Superior temporal gyrus (tissue), 1 donor: ENCODE measurements at regions not wholly inside any gene's neighbourhood (a gene's known extent, or its start where the extent isn't known, plus 50 kb on each side); places are given as distances from the start of the nearest gene placed in this dataset.

ENCODE experiments used
- DNase-seq: peaks from one replicate; pipeline ENCODE4 v3.0.0-alpha.2; 2016; ENCODE audit errors: extremely low spot score

GRCh38 chr9:14560194-14560593, 133.0 kb downstream of the ZDHHC21 start:
- no peak for DNase-seq

- DNase-seq: no peak
These were observed 138.3 kb downstream of the ZDHHC21 start for GRCh38 chr9:14554886-14555285.

GRCh38 chr9:14547245-14548060, 145.8 kb downstream of the ZDHHC21 start:
- no peak for DNase-seq

- DNase-seq: no peak
These were observed 146.5 kb downstream of the ZDHHC21 start for GRCh38 chr9:14546693-14547092.

- DNase-seq: no peak
These were observed 151.2 kb downstream of the ZDHHC21 start for GRCh38 chr9:14542071-14542470.

GRCh38 chr9:14538526-14538925, 154.7 kb downstream of the ZDHHC21 start:
- DNase-seq: no peak

GRCh38 chr9:14535161-14535955, 157.9 kb downstream of the ZDHHC21 start:
- DNase-seq: no peak

- no peak for DNase-seq
These were observed 159.2 kb downstream of the ZDHHC21 start for GRCh38 chr9:14533867-14534640.

GRCh38 chr9:14532456-14533115, 160.6 kb downstream of the ZDHHC21 start:
- no peak for DNase-seq

GRCh38 chr9:14531341-14532269, 161.6 kb downstream of the ZDHHC21 start:
- no peak for DNase-seq

- peak; percentile 25 for DNase-seq
These were observed 162.4 kb downstream of the ZDHHC21 start for GRCh38 chr9:14530841-14531240.

GRCh38 chr9:14530366-14530765, 162.9 kb downstream of the ZDHHC21 start:
- no peak for DNase-seq

- no peak for DNase-seq
These were observed 163.6 kb downstream of the ZDHHC21 start for GRCh38 chr9:14529629-14530028.

GRCh38 chr9:14529054-14529453, 164.2 kb downstream of the ZDHHC21 start:
- DNase-seq: no peak

GRCh38 chr9:14526504-14526903, 166.7 kb downstream of the ZDHHC21 start:
- DNase-seq: no peak

- DNase-seq: no peak
These were observed 167.4 kb downstream of the ZDHHC21 start for GRCh38 chr9:14525856-14526255.

GRCh38 chr9:14524873-14525515, 168.2 kb downstream of the ZDHHC21 start:
- no peak for DNase-seq

GRCh38 chr9:14523545-14523944, 169.7 kb downstream of the ZDHHC21 start:
- no peak for DNase-seq

- DNase-seq: no peak
These were observed 170.4 kb downstream of the ZDHHC21 start for GRCh38 chr9:14522627-14523379.
